Hindlimb muscle (tissue), 1 donor: ENCODE measurements at regions not wholly inside any gene's neighbourhood (a gene's known extent, or its start where the extent isn't known, plus 50 kb on each side); places are given as distances from the start of the nearest gene placed in this dataset.

Source experiments
- DNase-seq: peaks from one replicate; pipeline ENCODE4 v3.0.0-alpha.2; 2013

DNA sequence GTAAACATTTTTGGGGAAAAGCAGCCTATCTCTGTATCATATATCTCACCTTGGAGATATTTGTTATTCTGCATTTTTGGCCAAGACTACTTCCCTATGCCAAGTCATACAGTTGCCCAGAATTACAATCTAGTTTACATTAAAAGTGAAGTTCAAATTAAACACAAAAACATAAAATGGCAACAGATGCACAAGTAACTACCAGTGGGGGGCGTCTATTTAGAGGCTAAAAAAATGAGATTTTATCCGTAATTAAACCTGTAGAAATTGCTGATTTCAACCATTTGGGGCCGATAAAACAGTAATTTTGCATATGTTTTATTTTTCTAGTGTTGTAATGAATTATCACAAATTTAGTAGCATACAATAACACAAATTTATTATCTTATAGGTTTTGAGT lies 787.1 kb upstream of the CHD1 start:
- no peak for DNase-seq

- DNase-seq, result no peak
Observed at GRCh38 chr5:99706160-99706559, 777.4 kb upstream of the CHD1 start.

GRCh38 chr5:99702565-99702964 lies 773.8 kb upstream of the CHD1 start:
- DNase-seq, result no peak

DNA sequence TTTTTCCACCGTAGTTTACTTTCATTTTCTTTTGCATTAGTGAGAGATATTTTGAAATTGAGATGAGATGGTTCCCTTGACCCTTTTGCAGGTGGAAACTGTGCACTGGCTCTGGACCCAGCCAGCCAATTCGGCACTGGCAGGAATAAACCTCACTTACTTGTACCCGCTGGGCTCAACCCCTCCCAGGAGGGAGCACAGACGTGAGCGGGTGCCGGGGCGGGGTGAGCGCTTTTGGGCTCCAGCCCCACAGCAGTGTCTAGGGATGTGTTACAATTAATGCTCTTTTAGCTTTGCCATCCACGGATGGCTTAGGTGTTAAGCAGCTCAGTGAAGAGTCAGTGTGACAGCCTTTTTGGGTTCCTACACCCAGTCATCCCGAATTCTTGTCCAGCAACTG lies 766.1 kb upstream of the CHD1 start:
- no peak for DNase-seq

DNA sequence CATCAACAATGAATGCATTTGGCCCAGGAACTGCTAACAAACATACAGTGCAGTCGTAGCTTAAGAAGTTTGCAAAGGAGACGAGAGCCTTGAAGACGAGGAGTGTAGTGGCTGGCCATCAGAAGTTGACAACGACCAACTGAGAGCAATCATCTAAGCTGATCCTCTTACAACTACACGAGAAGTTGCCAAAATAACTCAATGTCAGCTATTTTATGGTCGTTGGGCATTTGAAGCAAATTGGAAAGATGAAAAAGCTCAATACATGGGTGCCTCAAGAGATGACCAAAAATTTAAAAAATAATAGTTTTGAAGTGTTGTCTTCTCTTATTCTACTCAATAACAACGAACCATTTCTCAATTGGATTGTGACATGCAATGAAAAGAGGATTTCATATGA lies 757.7 kb upstream of the CHD1 start:
- DNase-seq, result no peak

DNA sequence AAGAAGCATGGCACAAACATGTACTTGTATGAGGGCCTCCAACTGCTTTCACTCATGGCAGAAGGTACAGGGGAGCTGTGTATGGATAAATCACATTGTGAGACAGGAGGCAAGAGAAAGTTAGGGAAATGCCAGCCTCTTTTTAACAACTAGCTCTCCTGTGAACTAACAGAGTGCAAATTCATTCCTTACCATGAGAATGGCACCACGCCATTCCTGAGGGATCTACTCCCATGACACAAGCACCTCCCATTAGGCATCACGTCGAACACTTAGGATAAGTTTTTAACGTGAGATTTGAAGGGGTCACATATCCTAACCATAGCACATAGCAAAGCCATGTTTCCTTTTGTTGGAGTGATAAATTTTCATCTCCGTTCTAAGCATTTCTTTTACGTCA lies 747.2 kb upstream of the CHD1 start:
- DNase-seq, result no peak

GRCh38 chr5:99674101-99674500 lies 745.3 kb upstream of the CHD1 start:
- DNase-seq, result no peak

- no peak for DNase-seq
Observed at GRCh38 chr5:99664972-99665371, 736.2 kb upstream of the CHD1 start.

DNA sequence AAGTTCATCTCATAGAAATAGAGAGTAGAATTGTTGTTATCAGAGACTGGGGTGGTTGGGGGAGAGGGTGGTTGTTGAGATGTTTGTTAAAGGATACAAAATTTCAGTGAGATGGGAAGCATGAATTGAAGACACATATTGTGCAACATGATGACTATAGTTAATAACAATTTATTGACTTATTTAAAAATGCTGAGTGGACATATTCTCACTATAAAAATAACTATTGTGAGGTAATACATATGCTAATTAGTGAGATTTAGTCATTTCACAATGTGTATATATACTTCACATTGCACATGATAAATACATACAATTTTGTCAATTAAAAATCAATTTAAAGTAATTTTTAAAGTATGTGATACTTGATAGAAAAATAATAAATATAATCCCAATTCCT lies 722.5 kb upstream of the CHD1 start:
- no peak for DNase-seq

DNA sequence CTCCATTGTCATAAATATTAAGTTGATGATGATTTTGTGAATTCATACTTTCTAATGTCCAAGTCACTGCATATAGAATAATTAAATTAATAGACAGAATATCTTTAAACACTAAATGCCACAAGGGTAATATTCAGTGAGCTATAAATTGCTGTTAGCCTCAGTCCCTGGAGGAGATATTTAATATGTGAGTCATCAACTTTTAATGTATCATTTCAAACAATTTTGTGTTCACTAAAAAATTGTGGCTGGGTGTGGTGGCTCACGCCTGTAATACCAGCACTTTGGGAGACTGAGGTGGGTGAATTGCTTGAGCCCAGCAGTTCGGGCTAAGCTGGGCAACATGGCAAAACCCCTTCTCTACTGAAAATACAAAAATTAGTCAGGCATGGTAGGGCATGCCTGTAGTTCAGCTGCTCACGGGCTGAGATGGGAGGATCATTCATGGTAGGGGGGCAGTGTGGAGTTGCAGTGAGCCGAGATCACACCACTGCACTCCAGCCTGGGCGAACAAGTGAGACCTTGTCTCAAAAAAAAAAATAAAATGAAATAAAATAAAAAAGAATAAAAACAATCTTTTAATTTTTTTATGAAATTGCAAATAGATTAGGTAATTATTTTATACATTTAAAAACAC lies 717.3 kb upstream of the CHD1 start:
- DNase-seq, result no peak

DNA sequence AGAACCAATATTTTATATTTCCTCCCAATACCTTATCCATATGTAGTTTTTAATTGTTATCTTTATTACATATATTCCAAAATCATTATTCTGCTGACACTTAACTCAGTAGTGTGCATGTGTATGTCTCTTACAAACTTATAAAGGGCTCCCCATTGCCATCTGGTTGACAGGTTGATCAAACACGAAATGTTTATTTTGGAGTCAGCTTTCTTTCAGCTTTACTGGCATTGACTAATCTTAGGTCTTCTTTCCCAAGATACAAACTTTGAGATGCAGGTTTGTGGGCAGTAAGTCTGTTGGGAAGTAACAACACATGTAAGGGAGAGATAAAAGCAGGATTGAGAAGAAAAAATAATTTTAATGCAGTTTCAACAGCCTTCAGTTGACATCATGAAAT lies 716.0 kb upstream of the CHD1 start:
- no peak for DNase-seq

DNA sequence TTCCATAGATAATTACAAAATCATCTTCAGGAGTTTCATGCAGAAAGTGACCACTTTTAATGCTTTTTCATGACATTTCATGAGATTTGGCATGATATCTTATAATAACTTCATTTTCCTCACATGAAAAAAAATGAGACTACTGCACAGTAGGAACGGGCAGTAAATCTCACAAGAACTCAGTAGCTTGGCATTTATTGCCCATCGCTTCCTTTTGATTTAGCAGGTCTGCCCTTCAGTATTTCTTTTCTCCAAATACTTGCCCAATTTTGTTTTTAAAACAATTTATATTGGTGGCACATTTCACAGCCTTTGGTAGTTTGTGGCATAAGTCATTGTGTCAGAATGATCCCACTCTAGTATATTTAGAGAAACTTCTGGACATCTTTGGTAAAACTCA lies 711.8 kb upstream of the CHD1 start:
- DNase-seq, result no peak

DNA sequence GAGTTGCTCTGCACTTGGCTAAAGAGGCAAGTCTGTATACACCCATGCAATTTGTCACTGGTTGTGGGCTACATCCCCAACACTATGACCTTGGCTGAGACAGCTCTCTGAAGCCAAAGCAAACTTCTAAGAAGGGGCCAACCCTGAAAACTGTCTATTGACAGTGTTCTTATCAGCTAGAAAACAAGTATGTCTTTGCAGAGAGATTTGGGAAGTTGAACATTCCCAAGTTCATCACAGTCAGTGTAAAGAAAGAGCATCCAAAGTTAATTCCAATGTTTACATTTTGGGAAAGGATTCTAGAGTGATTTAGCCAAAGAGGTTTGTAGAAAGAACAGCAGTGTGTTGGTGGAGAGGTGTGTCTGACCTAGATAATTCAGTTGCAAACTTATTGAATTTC lies 711.1 kb upstream of the CHD1 start:
- DNase-seq, result no peak

GRCh38 chr5:99636663-99637062 lies 707.9 kb upstream of the CHD1 start:
- no peak for DNase-seq

DNA sequence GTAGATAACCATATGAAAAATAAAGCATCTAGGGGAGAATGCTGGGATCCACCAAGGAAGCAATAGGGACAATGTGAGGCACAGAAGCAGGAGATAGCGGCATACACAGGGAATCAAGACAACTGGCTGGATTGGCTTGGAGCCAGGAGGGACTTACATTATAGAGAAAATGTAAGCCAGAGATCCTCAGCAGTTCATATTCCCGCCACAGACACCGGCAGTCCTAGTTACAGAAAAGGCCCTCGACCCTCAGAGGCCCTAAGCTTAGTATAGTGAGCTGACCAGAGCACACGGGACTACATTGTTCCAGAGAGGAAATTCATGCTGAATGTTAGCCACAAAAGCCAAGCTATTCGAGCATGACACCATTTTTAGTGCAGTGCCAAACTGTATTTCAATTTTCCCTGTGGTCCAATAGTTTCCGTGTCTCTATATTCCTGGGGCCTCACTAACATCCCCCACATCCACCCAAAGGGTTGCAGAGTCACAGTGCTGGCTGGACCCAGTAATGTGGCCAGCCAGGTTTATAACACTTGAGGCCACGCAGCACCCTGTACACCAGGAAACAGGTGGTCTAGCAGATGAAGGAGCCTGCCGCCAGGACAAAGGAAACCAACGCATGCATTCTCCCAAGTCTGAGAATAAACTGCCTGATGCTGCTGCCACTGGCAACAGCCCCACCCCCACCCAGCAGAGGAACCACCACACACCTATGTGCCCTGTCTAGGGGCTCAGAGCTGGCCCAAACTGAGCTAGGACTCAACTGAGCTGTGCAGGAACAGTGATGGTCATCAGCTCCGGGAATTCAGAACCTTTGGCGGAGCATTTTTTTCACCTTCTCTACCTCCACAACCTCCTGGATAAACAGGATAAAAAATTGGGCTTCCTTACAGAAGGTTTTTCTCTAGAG lies 693.2 kb upstream of the CHD1 start:
- no peak for DNase-seq

DNA sequence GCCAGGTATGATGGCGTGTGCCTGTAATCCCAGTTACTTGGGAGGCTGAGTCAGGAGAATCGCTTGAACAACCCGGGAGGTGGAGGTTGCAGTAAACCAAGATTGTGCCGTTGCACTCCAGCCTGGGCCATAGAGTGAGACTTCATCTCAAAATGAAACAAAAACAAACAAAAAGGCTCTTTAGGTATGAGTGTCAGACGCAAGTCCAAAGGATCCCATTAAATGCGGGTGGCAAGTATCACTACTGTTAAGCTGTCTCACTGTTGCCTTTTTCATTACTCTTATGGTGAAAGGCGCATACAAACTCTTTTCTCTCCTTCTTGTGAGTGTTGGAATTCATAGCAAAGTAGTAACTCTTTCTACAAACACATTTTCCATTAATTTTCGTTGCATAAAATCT lies 688.5 kb upstream of the CHD1 start:
- DNase-seq, result no peak

GRCh38 chr5:99614888-99615287 lies 686.1 kb upstream of the CHD1 start:
- DNase-seq, result no peak

DNA sequence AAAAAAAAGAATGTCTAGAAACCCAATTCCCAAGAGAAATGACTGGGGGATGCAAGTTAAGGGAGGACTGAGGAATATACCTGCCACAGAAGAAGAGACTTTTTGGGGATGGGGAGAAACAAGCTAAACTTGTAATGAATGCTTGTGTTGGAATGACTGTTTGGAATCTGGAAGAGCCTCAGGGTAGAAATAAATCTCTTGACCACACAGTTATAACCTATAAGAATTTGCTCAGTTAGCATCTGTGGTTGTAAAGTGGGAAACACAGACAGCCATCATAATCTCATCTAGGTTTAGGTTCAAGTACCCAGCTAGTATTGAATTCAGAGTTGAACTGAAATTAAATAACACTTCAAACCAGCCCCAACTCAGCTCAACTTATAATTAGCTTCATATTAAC lies 678.3 kb upstream of the CHD1 start:
- no peak for DNase-seq

- no peak for DNase-seq
Observed at GRCh38 chr5:99605904-99606303, 677.1 kb upstream of the CHD1 start.

- DNase-seq, result no peak
Observed at GRCh38 chr5:99600952-99601351, 672.1 kb upstream of the CHD1 start.

DNA sequence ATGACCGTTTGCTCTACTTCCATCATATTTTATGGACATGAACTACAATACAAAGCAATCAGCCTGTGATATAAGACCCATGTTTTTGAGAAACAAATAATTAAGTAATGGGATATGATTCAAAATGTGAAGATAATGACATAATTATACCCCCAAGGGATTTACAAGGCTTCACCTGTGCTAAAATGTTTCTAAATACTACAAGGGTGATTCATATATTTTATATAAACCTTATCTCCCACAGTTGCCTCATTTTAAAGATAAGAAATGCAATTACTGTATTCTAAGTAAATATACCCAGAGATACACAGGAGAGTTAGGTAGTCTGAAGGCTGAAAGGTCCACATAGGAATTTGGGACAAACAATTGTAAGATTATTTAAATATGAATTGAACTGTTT lies 662.0 kb upstream of the CHD1 start:
- no peak for DNase-seq

DNA sequence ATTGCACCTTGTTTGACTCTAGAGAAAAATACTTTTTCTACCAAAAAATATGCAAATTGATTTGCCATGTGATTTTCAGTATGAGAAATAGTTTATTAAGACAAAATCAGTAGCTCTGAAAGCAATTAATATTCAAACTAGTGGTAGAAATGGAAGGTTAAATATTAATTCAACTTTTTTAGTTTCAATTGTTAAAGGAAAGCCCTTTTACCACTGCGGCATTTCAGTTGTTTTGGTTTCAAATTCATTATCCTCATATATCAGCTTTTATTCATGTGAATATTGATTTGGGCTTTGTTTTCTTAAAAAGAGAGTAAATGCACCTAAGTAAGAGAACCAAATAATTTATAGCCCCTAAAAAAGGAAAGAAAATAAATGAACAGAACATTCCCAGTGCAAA lies 660.6 kb upstream of the CHD1 start:
- DNase-seq, result no peak

- no peak for DNase-seq
Observed at GRCh38 chr5:99587983-99588382, 659.2 kb upstream of the CHD1 start.

DNA sequence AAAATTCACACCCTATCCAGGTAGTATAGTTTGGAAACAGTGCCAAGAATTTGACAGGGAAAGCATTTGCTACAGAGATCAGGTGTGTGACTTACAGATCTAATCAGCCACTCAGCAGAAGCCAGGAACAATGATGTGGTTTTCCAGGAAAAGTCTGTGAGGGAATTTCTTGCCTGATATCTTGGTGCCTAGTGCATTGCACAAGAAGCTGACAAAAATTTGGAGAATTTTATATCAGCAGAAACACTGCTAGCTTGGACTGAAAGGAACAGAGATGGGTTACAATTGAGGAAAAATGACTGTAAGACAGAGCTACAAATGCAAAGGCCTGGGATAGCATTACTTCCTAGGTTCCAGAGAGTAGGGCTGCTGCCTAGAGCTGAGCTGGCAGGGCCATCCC lies 658.1 kb upstream of the CHD1 start:
- DNase-seq, result no peak
